Stomach (tissue), 4 donors: ENCODE measurements at regions not wholly inside any gene's neighbourhood (a gene's known extent, or its start where the extent isn't known, plus 50 kb on each side); places are given as distances from the start of the nearest gene placed in this dataset.

Source experiments
- POLR2A ChIP-seq, 4 donors: fragments of 450-650 bp; IDR thresholded peaks; one replicate each; pipeline ENCODE4 v1.6.1; 2016; ENCODE audit warnings: antibody characterized with exemption in 4 of 4, control low read depth in 2 of 4, mild to moderate bottlenecking in 1 of 4, moderate library complexity in 1 of 4
- POLR2AphosphoS5 ChIP-seq, 3 donors: sonication (generic); formaldehyde crosslinking; IDR thresholded peaks; one replicate each; pipeline ENCODE4 v1.6.1; 2016; ENCODE audit warnings: antibody characterized with exemption in 3 of 3
- TF ChIP-seq, protein P1 (sequence below), 7 experiments: fragments of 450-650 bp in 4 of 7; fragments of 200-600 bp in 3 of 7; sonication (generic) in 3 of 7; IDR thresholded peaks; one replicate each; pipeline ENCODE4 v1.5.1; 2016 to 2019; ENCODE audit warnings: antibody characterized with exemption in 7 of 7, control low read depth in 2 of 7, mild to moderate bottlenecking in 1 of 7

DNA sequence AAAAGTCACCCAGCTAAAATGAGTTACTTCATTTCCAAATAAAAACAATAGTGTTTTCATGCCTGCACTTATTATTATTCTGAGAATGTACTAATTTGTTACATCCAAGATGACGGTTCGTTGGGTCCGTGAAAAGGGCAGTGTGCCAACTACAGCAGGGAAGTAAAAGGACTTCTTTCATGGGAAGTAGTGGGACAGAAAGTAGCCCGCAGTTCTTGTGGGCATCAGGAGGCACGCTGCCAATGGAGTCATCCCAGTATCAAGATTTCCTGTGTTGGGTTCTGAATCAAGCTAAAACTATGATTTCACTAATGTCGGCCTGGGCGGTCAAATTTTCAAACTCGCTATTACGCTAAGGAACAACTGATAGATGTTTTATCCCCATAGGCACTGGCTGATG lies 254.5 kb upstream of the SOX2 start:
- TF ChIP-seq, protein P1, sequence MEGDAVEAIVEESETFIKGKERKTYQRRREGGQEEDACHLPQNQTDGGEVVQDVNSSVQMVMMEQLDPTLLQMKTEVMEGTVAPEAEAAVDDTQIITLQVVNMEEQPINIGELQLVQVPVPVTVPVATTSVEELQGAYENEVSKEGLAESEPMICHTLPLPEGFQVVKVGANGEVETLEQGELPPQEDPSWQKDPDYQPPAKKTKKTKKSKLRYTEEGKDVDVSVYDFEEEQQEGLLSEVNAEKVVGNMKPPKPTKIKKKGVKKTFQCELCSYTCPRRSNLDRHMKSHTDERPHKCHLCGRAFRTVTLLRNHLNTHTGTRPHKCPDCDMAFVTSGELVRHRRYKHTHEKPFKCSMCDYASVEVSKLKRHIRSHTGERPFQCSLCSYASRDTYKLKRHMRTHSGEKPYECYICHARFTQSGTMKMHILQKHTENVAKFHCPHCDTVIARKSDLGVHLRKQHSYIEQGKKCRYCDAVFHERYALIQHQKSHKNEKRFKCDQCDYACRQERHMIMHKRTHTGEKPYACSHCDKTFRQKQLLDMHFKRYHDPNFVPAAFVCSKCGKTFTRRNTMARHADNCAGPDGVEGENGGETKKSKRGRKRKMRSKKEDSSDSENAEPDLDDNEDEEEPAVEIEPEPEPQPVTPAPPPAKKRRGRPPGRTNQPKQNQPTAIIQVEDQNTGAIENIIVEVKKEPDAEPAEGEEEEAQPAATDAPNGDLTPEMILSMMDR (IDR thresholded peaks at IDR 0.05): no peak
- TF ChIP-seq POLR2A (IDR thresholded peaks at IDR 0.05) (no peak), POLR2AphosphoS5 (IDR thresholded peaks at IDR 0.05) (no peak)
